ENCODE measurements at regions not wholly inside any gene's neighbourhood (a gene's known extent, or its start where the extent isn't known, plus 50 kb on each side); places are given as distances from the start of the nearest gene placed in this dataset.
"Not testable (repeated sequence)": the region's sequence is repeated elsewhere in the genome, so short reads cannot be mapped to it uniquely, and the experiment has no call there.

DNA sequence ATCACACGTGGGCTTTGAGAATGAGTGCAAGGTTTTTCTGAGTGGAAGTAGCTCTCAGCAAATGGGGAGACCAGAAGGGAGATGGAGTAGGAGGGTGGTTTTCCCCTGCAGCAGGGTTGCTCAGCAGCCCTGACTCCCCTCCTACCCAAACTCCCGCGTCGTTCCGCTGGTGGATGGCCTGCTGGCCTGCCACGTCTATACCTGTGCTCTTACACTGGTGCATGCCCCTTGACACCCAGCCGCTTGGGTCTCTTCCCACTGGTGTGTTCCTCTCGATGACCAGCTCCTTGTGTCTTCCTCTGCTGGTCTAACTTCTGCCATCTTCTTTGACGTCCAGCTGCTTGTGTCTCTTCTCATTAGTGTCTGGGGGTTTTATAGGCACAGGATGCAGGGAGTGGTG, 1797.9 kb downstream of the NCAM2 start:
- H3K4me3 ChIP-seq (ENCODE audit: control insufficient read depth, low read depth, low read length) = no peak overlapping the region
- TF ChIP-seq, protein P1, sequence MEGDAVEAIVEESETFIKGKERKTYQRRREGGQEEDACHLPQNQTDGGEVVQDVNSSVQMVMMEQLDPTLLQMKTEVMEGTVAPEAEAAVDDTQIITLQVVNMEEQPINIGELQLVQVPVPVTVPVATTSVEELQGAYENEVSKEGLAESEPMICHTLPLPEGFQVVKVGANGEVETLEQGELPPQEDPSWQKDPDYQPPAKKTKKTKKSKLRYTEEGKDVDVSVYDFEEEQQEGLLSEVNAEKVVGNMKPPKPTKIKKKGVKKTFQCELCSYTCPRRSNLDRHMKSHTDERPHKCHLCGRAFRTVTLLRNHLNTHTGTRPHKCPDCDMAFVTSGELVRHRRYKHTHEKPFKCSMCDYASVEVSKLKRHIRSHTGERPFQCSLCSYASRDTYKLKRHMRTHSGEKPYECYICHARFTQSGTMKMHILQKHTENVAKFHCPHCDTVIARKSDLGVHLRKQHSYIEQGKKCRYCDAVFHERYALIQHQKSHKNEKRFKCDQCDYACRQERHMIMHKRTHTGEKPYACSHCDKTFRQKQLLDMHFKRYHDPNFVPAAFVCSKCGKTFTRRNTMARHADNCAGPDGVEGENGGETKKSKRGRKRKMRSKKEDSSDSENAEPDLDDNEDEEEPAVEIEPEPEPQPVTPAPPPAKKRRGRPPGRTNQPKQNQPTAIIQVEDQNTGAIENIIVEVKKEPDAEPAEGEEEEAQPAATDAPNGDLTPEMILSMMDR (IDR thresholded peaks at IDR 0.05; ENCODE audit: control insufficient read depth, insufficient read depth, low read depth, low read length, missing control alignments) = no peak
- DNase-seq (ENCODE audit: low read depth) = no peak

DNA sequence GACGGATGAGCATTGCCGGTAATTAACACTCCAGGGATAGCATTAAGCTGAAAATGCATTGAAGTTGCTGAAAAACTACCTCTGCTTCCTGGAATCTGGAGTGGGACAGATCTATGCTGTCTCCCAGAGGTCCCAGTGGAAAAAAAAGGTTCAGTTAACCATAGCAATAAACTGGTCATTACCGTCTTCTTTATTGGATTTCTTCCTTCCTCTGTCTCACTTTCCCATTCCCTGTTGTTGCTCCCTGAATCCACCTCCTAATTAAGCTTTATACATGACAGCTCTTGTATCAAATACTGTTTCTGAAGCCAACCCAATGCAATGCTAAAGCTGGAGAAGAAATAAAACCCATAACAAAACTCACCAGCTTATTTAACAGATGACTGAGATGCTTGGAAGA, 1805.9 kb downstream of the NCAM2 start:
- no peak for DNase-seq (ENCODE audit: low read depth)
- no peak overlapping the region for H3K4me3 ChIP-seq (ENCODE audit: control insufficient read depth, low read depth, low read length)
- TF ChIP-seq, protein P1 (IDR thresholded peaks at IDR 0.05; ENCODE audit: control insufficient read depth, insufficient read depth, low read depth, low read length, missing control alignments) = no peak

- TF ChIP-seq, protein P1 (IDR thresholded peaks at IDR 0.05; ENCODE audit: control insufficient read depth, insufficient read depth, low read depth, low read length, missing control alignments) = no peak
- H3K4me3 ChIP-seq (ENCODE audit: control insufficient read depth, low read depth, low read length) = no peak overlapping the region
- no peak for DNase-seq (ENCODE audit: low read depth)
Observed at GRCh38 chr21:22806278-22806677, 1808.1 kb downstream of the NCAM2 start.

- no peak overlapping the region for H3K4me3 ChIP-seq (ENCODE audit: control insufficient read depth, low read depth, low read length)
- DNase-seq (ENCODE audit: low read depth) = no peak
- TF ChIP-seq, protein P1 (IDR thresholded peaks at IDR 0.05; ENCODE audit: control insufficient read depth, insufficient read depth, low read depth, low read length, missing control alignments) = no peak
Observed at GRCh38 chr21:22813201-22813600, 1815.0 kb downstream of the NCAM2 start.

DNA sequence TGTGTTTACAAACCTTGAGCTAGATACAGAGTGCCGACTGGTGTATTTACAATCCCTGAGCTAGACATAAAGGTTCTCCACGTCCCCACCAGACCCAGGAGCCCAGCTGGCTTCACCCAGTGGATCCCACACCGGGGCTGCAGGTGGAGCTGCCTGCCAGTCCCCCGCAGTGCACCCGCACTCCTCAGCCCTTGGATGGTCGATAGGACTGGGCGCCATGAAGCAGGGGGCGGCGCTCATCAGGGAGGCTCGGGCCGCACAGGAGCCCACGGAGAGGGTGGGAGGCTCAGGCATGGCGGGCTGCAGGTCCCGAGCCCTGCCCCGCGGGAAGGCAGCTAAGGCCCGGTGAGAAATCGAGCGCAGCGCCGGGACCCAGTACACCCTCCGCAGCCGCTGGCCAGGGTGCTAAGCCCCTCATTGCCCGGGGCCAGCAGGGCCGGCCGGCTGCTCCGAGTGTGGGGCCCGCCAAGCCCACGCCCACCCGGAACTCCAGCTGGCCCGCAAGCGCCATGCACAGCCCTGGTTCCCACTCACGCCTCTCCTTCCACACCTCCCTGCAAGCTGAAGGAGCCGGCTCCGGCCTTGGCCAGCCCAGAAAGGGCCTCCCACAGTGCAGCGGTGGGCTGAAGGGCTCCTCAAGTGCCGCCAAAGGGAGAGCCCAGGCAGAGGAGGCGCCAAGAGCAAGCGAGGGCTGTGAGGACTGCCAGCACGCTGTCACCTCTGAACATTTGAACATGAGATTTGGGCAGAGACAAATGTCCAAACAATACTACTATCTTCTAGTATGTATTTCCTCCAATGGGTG, 1820.7 kb downstream of the NCAM2 start:
- not testable (repeated sequence) for H3K4me3 ChIP-seq (ENCODE audit: control insufficient read depth, low read depth, low read length); DNase-seq (ENCODE audit: low read depth)

GRCh38 chr21:22827422-22827821, 1829.2 kb downstream of the NCAM2 start:
- TF ChIP-seq, protein P1 (IDR thresholded peaks at IDR 0.05; ENCODE audit: control insufficient read depth, insufficient read depth, low read depth, low read length, missing control alignments) = no peak
- DNase-seq (ENCODE audit: low read depth) = no peak
- H3K4me3 ChIP-seq (ENCODE audit: control insufficient read depth, low read depth, low read length) = no peak overlapping the region

DNA sequence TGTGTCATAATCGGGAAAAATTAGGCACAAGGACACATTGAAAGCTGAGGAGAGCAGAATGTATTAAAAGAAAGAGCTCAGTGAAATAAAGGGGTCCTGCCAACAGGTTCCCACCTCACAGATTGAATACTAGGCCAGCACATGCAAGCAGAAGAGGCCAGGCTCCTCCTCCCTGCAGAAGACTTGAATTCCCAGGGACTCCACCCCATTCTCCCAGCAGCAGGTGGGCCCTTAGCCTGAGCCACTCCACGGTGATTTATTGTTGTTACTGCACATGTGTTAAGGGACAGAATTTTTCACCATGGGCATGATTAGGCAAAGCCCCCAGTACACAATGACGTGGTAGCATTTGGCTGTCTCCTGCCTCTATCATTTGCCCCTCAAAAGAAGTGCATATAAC, 1844.7 kb downstream of the NCAM2 start:
- no peak overlapping the region for H3K4me3 ChIP-seq (ENCODE audit: control insufficient read depth, low read depth, low read length)
- TF ChIP-seq, protein P1 (IDR thresholded peaks at IDR 0.05; ENCODE audit: control insufficient read depth, insufficient read depth, low read depth, low read length, missing control alignments) = no peak
- no peak for DNase-seq (ENCODE audit: low read depth)
